NCI-H82 treated with DMSO at 0.1 percent for 48 hours (cell line): ENCODE measurements at regions not wholly inside any gene's neighbourhood (a gene's known extent, or its start where the extent isn't known, plus 50 kb on each side); places are given as distances from the start of the nearest gene placed in this dataset.

Experiments used
- DNase-seq: peaks from one replicate; lab custom pipeline; 2025; ENCODE audit not compliant: unreplicated experiment; lab: John Stamatoyannopoulos, UW

- DNase-seq: no peak
Measured at GRCh38 chr4:178480881-178481280, 1038.6 kb upstream of the AGA start.

DNA sequence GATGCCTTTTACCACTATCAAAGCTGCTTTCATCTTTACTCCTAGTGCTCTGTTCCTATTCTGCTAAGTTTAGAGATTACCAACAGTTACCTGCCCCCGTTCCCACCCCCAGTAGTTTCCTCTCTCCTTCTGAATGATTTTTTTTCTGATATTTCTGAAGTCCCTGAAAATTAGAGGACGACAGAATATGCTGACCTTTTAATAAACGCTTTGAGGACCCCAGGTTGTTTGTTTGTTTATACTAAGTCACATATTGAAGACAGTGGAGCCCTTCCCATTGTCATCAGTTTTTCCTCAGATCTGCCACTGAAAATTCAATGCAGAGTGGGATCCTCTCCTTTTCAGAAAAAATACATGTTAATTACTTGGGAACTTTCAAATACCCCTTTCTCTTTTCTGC, 1039.3 kb upstream of the AGA start:
- no peak for DNase-seq

GRCh38 chr4:178523038-178523437, 1080.8 kb upstream of the AGA start:
- no peak for DNase-seq

GRCh38 chr4:178535939-178536579, 1093.8 kb upstream of the AGA start:
- DNase-seq: no peak

- no peak for DNase-seq
Measured at GRCh38 chr4:178553201-178553600, 1111.0 kb upstream of the AGA start.

- no peak for DNase-seq
Measured at GRCh38 chr4:178554352-178554751, 1112.1 kb upstream of the AGA start.

DNA sequence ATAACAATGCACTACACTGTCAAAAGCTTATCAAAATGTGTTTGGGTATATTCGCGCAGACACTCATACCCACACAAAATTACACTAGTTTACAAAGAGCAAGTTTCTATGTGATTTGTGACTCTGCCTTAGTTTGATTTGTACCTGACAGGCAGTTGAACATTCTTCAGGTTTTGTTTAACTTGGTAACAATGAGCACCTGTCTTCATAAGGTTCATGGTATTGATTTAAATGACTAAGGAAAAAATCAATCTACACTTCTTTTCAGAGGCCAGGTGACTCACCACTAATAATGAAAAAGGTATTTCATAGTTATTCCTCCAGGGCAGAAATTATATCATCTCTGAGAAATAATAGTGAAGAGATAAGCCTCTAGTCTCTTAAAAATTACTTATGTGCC, 1114.6 kb upstream of the AGA start:
- DNase-seq: no peak

DNA sequence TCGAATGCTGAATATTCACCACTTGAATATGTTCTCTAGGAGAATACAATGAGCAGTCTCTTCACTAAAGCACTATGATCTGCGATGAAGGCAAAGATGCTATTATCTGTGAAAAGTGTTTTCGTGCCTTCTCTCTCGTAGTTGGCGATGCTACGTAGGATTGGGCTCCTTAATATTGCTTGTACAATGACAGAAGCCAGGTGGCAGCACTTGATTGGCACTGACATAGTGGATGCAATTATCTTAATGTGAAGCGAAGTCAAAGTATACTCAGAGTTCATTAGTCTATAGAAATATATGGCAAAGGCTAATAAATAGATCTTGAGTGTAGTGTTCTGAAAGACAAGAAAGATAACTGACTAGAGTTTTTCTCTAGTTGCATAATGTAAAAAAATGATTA, 1135.7 kb upstream of the AGA start:
- DNase-seq: no peak

- no peak for DNase-seq
Measured at GRCh38 chr4:178595500-178596138, 1153.4 kb upstream of the AGA start.

DNA sequence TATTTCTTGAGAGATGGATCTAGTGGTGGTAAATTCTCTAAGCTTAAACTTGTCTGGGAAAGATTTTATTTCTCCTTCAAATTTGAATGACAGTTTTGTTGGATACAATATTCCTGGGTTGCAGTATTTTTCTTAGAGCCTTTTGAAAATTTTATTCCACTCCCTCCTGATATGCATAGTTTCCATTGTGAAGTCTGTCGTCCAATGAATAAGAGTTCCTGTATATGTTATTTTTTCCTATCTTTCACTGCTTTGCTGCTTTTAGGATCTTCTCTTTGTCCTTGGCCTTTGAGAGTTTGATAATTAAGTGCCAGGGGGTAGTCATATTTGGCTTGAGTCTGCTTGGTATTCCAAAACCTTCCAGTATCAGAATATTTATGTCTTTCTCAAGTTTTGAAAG, 1156.4 kb upstream of the AGA start:
- no peak for DNase-seq

DNA sequence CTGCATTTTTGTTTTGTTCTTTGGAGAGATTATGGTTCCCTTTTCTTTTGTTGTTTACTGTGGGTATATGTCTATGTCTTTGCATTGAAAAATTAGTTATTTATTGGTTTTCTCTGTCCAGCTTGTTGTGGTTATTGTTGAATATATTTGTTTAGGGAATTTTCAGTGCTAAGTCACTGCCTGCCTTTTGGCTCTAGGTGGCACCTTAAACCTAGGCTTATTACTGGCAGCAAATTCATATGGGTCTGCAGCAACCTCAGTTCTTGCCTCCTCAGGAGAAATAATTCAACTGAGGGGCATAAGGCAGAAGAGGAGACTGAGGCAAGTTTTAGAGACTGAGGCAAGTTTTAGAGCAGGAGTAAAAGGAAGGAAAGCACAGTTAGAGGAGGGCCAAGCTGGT, 1157.3 kb upstream of the AGA start:
- DNase-seq: no peak

- no peak for DNase-seq
Measured at GRCh38 chr4:178602833-178603232, 1160.6 kb upstream of the AGA start.

GRCh38 chr4:178611062-178611461, 1168.8 kb upstream of the AGA start:
- DNase-seq: no peak

DNA sequence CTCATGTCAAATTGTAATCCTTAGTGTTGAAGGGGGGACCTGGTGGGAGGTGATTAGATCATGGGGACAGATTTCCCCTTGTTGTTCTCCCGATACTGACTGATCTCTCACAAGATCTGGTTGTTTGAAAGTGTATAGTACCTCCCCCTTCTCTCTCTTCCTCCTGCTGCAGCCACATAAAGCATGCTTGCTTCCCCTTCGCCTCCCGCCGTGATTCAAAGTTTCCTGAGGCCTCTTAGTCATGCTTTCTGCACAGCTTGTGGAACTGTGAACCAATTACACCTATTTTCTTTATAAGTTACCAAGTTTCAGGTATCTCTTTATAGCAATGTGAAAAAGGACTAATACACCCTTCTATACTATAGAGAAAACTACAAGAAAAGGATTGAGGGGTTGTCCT, 1170.5 kb upstream of the AGA start:
- DNase-seq: no peak

DNA sequence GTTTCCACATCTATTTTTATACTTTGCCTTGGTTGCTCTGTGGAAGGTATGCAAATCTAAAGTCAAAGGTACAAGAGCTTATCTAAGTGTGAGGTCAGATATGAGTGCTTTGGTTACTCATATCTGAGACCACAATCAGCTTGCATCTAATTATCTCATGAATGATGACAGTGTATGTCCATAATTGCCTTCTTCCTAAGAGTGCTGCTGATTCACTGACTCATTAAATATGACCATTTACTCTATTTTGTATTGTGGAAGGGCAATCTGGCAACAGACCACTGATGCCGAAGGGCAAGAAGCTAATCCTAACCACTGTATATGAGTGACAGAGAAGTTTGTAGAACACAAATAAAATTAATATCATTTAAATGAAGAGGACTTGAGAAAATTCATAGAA, 1190.2 kb upstream of the AGA start:
- no peak for DNase-seq

GRCh38 chr4:178633263-178633662, 1191.0 kb upstream of the AGA start:
- DNase-seq: no peak

DNA sequence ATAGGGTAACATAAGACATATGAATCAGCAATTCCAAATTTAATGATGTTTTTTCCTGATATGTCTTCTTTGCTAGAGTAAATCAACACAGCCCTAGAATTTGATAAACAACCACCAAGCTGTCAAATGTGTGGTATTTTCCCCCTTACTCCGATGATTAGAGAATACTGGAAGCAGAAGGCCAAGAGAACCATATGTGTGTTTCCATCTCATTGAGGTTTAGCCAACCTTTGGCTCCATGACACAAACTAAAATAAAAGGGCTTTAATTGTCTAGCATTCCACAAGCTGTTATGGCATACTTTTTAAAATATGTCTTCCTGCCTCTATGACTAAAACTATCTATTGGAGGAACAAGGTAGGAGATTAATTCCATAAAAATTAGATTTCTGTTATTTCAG, 1222.4 kb upstream of the AGA start:
- no peak for DNase-seq

GRCh38 chr4:178665916-178666315, 1223.7 kb upstream of the AGA start:
- no peak for DNase-seq

GRCh38 chr4:178671766-178672165, 1229.5 kb upstream of the AGA start:
- DNase-seq: no peak

- DNase-seq: no peak
Measured at GRCh38 chr4:178672512-178672911, 1230.3 kb upstream of the AGA start.

GRCh38 chr4:178681871-178682270, 1239.6 kb upstream of the AGA start:
- DNase-seq: no peak

DNA sequence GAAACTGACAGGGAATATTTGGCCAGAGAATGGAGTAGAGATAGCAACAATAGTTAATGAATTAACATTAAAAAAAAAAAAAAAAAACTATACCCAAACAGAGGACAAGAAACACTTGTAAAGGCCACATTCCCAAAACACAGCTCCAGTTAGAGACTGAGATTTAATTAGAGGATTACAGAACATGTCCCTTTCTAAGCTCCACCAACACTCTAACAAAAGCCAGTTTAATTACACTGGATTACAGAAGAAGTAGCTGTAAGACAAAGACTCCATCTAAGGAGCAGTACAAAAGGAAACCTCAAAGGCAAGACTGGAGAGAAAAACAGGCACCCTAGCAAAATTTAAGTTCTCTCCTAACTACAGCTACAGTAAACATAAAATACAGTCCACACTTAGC, 1247.7 kb upstream of the AGA start:
- peak; percentile 69 for DNase-seq

DNA sequence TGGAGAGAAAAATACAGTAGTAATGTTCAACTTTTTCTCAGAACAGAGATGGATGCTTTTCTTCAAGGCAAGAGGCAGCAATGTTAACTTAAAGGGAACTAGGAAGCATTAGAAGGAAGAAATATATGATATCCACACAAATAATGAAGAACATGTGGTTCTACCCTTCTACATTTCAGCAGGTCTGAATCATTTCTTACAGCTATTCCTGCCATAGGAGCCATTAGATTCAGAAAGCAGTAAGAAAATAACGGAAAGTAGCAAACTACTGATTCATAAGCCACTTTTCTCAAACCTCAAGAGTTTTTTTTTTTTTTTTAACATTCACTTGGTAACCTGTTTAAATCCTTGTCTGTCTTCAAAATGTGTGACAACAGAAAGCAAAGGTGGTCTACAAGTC, 1251.6 kb upstream of the AGA start:
- DNase-seq: no peak
